ENCODE measurements at regions not wholly inside any gene's neighbourhood (a gene's known extent, or its start where the extent isn't known, plus 50 kb on each side); places are given as distances from the start of the nearest gene placed in this dataset.
"Not testable (repeated sequence)": the region's sequence is repeated elsewhere in the genome, so short reads cannot be mapped to it uniquely, and the experiment has no call there.

DNA sequence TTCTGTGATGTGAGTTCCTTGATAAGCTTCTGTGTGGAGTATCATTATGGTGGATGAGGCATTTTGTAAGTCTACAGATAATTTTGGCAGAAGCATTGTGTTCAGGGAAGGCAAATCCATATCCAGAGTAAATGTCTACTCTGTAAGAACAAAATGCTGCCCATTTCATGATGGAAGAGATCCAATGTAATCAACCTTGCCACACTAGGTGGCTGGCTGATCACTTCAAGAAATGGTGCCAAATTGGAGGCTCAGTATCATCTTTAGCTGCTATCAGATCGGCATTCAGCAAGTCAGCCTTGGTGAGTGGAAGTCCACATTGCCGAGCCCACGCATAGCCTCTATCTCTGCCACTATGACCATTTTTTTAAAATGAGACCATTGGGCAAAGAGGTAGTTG, 565.8 kb upstream of the USP24 start:
- no peaks in the 10 kb centered on the region for H3K4me1 Mint-ChIP-seq
- no peak overlapping the region for H3K4me3 Mint-ChIP-seq
- DNase-seq (no peak), ATAC-seq (no peak)
- H3K9me3 Mint-ChIP-seq (ENCODE audit: low read depth): no peaks in the 10 kb centered on the region
- H3K27ac Mint-ChIP-seq: no peak overlapping the region
- H3K36me3 Mint-ChIP-seq: no peaks in the 10 kb centered on the region
- no peaks in the 10 kb centered on the region for H3K27me3 Mint-ChIP-seq
- CTCF ChIA-PET: no interaction called here

DNA sequence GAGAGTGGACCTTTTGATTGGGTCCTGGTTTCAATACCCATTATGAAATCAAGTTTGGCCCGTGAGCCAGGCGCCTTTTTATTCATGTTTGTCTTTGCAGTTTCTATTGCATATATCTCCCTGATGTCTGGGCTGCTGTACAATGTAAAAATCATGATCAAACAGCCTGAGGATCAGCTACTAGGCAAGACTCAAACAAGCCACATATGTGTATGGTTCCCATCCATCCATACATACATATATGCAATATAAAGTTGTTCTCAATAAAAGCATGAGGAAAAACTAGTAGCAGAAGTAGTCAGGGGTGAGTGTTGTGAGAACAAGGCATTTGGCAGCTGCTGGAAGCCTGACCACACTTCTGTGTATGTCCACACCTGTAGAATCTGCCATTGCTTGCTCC, 562.4 kb upstream of the USP24 start:
- ATAC-seq (no peak), DNase-seq (no peak)
- Mint-ChIP-seq H3K27me3 (no peaks in the 10 kb centered on the region), H3K4me3 (no peak overlapping the region), H3K36me3 (no peaks in the 10 kb centered on the region), H3K9me3 (ENCODE audit: low read depth) (peaks cover 2% of the 10 kb centered on the region), H3K4me1 (no peaks in the 10 kb centered on the region), H3K27ac (no peak overlapping the region)
- CTCF ChIA-PET: no interaction called here

- ATAC-seq (no peak), DNase-seq (no peak)
- H3K27me3 Mint-ChIP-seq: no peaks in the 10 kb centered on the region
- H3K9me3 Mint-ChIP-seq (ENCODE audit: low read depth): peaks cover 2% of the 10 kb centered on the region
- H3K36me3 Mint-ChIP-seq: no peaks in the 10 kb centered on the region
- H3K4me1 Mint-ChIP-seq: no peaks in the 10 kb centered on the region
- H3K27ac Mint-ChIP-seq: no peak overlapping the region
- H3K4me3 Mint-ChIP-seq: no peak overlapping the region
- CTCF ChIA-PET: no interaction called here
Measured at GRCh38 chr1:55775007-55775406, 559.8 kb upstream of the USP24 start.

DNA sequence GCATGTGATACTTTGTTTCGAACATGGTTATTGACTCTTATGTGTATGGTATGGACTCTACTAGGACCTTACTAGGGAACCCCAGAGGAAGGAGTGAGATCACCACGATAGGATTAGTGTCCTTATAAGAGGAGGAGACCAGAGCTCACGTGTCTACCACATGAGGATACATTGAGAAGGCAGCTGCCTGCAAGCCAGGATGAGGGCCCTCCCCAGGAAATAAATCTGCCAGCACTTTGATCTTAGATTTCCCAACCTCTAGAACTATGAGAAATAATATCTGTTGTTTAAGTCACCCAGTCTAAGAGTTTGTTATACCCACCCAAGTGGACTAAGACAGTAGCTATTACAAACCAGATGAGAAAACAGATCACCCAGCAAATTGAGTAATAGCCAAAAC, 559.3 kb upstream of the USP24 start:
- Mint-ChIP-seq H3K36me3 (no peaks in the 10 kb centered on the region), H3K4me3 (no peak overlapping the region), H3K4me1 (no peaks in the 10 kb centered on the region), H3K27me3 (no peaks in the 10 kb centered on the region), H3K27ac (no peak overlapping the region), H3K9me3 (ENCODE audit: low read depth) (peaks cover 2% of the 10 kb centered on the region)
- DNase-seq (no peak), ATAC-seq (no peak)
- CTCF ChIA-PET: no interaction called here

DNA sequence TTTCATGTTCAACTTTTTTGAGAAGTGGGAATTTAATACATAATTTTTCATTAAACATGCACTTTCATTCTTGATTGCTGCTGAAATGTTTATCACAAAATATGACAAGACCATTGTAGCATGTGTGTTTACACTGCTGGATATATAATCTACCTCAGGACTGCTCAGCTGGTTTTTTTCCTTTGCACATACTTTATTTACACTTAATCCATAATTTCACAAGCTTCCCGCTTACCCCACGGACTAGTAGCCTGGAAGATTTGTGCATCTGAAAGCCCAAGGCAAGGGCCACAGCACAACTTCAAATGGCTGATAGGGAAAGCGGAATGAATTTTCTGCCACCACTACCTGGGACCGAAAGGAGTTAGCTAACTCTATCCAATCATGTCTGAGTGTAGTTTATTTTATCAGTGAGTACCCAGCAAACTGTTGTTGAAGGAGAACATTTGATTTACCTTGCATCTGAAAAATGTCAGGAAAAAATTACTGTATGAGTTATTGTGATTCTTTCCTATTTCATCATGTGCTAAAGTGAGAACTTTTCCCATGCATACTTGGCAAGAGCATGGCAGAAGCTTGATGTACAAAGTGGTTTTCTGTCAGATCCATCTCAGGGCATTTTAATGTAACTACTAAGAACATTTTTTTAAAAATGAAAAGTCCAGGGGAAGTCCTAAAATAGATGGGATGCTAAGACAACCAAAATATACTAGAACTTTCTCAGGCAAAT, 558.2 kb upstream of the USP24 start:
- CTCF ChIA-PET: no interaction called here
- H3K36me3 Mint-ChIP-seq: no peaks in the 10 kb centered on the region
- no peak overlapping the region for H3K4me3 Mint-ChIP-seq
- peaks cover 2% of the 10 kb centered on the region for H3K9me3 Mint-ChIP-seq (ENCODE audit: low read depth)
- H3K27ac Mint-ChIP-seq: no peak overlapping the region
- ATAC-seq: no peak
- H3K4me1 Mint-ChIP-seq: no peaks in the 10 kb centered on the region
- no peaks in the 10 kb centered on the region for H3K27me3 Mint-ChIP-seq
- DNase-seq: no peak

GRCh38 chr1:55768327-55768952, 553.3 kb upstream of the USP24 start:
- Mint-ChIP-seq H3K9me3 (ENCODE audit: low read depth) (peaks cover 2% of the 10 kb centered on the region), H3K36me3 (no peaks in the 10 kb centered on the region), H3K27ac (no peak overlapping the region), H3K4me3 (no peak overlapping the region), H3K4me1 (no peaks in the 10 kb centered on the region), H3K27me3 (no peaks in the 10 kb centered on the region)
- DNase-seq: no peak
- CTCF ChIA-PET: no interaction called here
- no peak for ATAC-seq

GRCh38 chr1:55767171-55767570, 552.0 kb upstream of the USP24 start:
- CTCF ChIA-PET: no interaction called here
- no peak for DNase-seq
- Mint-ChIP-seq H3K36me3 (no peaks in the 10 kb centered on the region), H3K27ac (no peak overlapping the region), H3K9me3 (ENCODE audit: low read depth) (no peaks in the 10 kb centered on the region), H3K4me3 (no peak overlapping the region), H3K4me1 (no peaks in the 10 kb centered on the region), H3K27me3 (no peaks in the 10 kb centered on the region)
- ATAC-seq: no peak

- ATAC-seq; H3K4me1 Mint-ChIP-seq; H3K36me3 Mint-ChIP-seq; H3K27ac Mint-ChIP-seq; H3K27me3 Mint-ChIP-seq; CTCF ChIA-PET; H3K9me3 Mint-ChIP-seq (ENCODE audit: low read depth); H3K4me3 Mint-ChIP-seq; DNase-seq: not testable (repeated sequence)
Measured at GRCh38 chr1:55765505-55765904, 550.3 kb upstream of the USP24 start.

DNA sequence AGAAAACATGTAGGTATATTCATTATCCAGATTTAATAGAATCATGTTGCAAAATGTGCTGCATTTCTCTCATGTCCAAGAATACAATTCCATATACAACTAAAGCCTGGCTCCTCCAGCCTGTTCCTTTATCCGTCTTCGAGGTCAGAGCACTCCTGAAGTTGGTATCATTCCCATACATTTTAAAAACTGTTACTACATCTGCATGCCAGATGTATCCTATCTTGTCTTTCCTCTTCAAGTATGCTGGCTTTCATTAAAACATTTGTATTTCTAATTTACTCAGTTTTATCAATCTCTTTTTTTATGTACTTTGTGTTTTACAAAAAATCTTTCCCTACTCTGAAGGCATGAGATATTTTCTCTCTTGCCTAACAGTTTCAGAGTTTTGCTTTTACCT, 536.6 kb upstream of the USP24 start:
- DNase-seq (no peak), ATAC-seq (no peak)
- Mint-ChIP-seq H3K4me3 (no peak overlapping the region), H3K27me3 (no peaks in the 10 kb centered on the region), H3K27ac (no peak overlapping the region), H3K36me3 (no peaks in the 10 kb centered on the region), H3K4me1 (no peaks in the 10 kb centered on the region), H3K9me3 (ENCODE audit: low read depth) (no peaks in the 10 kb centered on the region)
- CTCF ChIA-PET: no interaction called here

GRCh38 chr1:55750628-55750995, 535.4 kb upstream of the USP24 start:
- H3K36me3 Mint-ChIP-seq: no peaks in the 10 kb centered on the region
- no peaks in the 10 kb centered on the region for H3K4me1 Mint-ChIP-seq
- no peaks in the 10 kb centered on the region for H3K27me3 Mint-ChIP-seq
- H3K27ac Mint-ChIP-seq: no peak overlapping the region
- H3K4me3 Mint-ChIP-seq: no peak overlapping the region
- no peak for ATAC-seq
- CTCF ChIA-PET: no interaction called here
- no peak for DNase-seq
- no peaks in the 10 kb centered on the region for H3K9me3 Mint-ChIP-seq (ENCODE audit: low read depth)

DNA sequence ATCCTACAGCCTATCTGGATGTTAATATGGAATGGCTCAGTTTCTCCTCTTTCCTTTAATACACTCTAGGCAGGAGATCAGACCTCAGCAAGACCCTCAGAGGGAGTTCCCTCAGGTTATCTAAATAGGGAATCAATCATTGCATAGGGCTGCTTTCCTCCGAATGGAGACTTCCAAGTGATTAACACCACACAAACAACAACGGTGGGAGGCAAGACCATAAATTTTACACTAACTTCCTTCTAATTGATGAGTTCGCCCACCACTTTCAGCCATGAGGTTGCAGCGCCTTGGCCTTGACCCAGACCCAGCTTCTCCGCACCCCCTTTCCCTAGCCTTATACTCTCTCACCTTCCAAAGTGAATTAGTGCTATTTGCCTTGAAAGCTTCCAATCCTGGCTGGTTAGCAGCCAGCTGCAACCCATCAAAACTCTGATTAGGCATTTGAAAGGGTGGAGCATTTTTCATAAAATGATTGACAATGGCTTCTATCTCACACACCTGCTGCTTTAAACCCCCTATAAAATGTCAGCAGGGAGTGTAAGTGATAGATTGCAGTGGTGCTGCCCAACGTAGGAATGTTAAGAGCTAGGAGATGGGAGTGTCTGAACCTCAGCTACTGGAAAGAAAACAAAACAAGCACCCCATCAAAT, 534.9 kb upstream of the USP24 start:
- CTCF ChIA-PET: no interaction called here

GRCh38 chr1:55747408-55747841, 532.3 kb upstream of the USP24 start:
- CTCF ChIA-PET: no interaction called here
- Mint-ChIP-seq H3K27ac (no peak overlapping the region), H3K4me1 (no peaks in the 10 kb centered on the region), H3K36me3 (no peaks in the 10 kb centered on the region), H3K27me3 (no peaks in the 10 kb centered on the region), H3K4me3 (no peak overlapping the region), H3K9me3 (ENCODE audit: low read depth) (no peaks in the 10 kb centered on the region)
- ATAC-seq (no peak), DNase-seq (no peak)

More for the DNA sequence above, 534.9 kb upstream of the USP24 start:
- H3K27ac Mint-ChIP-seq: no peak overlapping the region
- H3K4me3 Mint-ChIP-seq: no peak overlapping the region
- H3K9me3 Mint-ChIP-seq (ENCODE audit: low read depth): no peaks in the 10 kb centered on the region
- no peaks in the 10 kb centered on the region for H3K27me3 Mint-ChIP-seq
- no peaks in the 10 kb centered on the region for H3K4me1 Mint-ChIP-seq
- ATAC-seq: no peak
- DNase-seq: no peak
- H3K36me3 Mint-ChIP-seq: no peaks in the 10 kb centered on the region

GRCh38 chr1:55746710-55747109, 531.5 kb upstream of the USP24 start:
- H3K27ac Mint-ChIP-seq: no peak overlapping the region

GRCh38 chr1:55741516-55741915, 526.4 kb upstream of the USP24 start:
- ATAC-seq: no peak
- no peak for DNase-seq
- no peaks in the 10 kb centered on the region for H3K4me1 Mint-ChIP-seq
- no peak overlapping the region for H3K27ac Mint-ChIP-seq
- H3K36me3 Mint-ChIP-seq: no peaks in the 10 kb centered on the region
- H3K4me3 Mint-ChIP-seq: no peak overlapping the region
- CTCF ChIA-PET: no interaction called here
- no peaks in the 10 kb centered on the region for H3K9me3 Mint-ChIP-seq (ENCODE audit: low read depth)
- H3K27me3 Mint-ChIP-seq: no peaks in the 10 kb centered on the region

More at GRCh38 chr1:55746710-55747109, 531.5 kb upstream of the USP24 start:
- DNase-seq (no peak), ATAC-seq (no peak)
- Mint-ChIP-seq H3K27me3 (no peaks in the 10 kb centered on the region), H3K4me3 (no peak overlapping the region), H3K36me3 (no peaks in the 10 kb centered on the region), H3K4me1 (no peaks in the 10 kb centered on the region), H3K9me3 (ENCODE audit: low read depth) (no peaks in the 10 kb centered on the region)
- CTCF ChIA-PET: no interaction called here

Data from activated CD8-positive, alpha-beta memory T cell treated with anti-CD3 and anti-CD28 coated beads, Interleukin-2, amount 10 ng/mL, durations not matched to agents 7 days and 5 days (primary cell).